GM12874 (cell line): ENCODE measurements at regions not wholly inside any gene's neighbourhood (a gene's known extent, or its start where the extent isn't known, plus 50 kb on each side); places are given as distances from the start of the nearest gene placed in this dataset.

Experiments used
- CTCF ChIP-seq: IDR thresholded peaks from 2 replicates; pipeline ENCODE4 v1.5.1; 2011; ENCODE audit warnings: low read depth, mild to moderate bottlenecking, control low read depth, low read length, moderate library complexity; ENCODE audit not compliant: insufficient read depth

DNA sequence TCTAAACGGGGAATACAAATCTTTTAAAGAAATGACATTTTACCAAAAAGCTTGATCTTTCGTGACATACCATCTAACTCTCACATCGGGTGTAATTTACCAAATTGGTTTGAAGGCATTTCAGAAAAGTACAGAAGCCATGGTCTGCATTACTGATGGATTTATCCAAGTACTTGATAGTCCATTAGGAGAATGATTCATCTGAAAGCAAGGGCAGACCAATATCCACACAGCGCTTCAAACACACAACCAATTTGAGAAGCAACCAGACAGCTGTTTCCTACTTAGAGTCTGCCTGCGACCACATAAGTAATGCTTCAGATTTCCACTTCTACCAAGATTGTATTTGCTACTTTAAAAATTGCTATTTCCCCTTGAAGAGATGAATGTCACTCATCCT is 697.6 kb upstream of the ALCAM start:
- no peak for TF ChIP-seq CTCF

DNA sequence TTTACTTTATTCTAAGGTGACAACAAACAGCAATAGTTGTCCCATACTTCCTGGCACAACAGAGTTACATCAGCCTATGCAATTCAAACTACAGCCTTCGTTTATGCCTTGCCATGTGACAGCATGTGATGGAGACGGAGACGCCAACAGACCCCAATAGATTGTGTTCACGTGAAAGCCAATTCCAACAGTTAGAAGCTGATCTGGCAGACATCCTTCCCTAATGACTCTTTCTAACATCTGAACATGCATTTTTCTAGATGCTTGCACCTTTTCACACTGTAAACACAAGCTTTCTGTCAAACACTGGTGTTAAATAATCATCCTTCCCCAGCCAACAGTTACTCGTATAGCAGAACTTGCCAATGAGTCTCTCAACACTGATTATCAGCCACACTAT is 694.4 kb upstream of the ALCAM start:
- no peak for TF ChIP-seq CTCF

DNA sequence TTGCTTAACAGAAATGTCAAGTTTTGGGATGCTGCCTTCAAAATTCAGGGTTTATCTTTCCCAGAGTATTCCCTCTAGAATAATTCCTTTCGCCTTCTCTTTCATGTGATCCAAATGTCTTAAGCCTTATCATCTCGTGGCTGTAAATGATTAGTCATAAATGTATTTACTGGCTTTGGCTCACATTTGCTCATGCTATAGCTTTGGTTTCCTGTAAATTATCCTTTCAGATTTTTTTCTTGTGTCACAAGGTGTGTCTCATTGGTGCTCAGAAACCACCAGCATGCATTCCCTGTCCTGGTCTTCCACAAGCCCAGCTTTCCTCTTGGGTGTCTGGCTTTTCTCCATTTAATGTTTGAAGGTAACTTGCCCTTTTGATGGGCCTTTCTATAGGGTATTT is 692.7 kb upstream of the ALCAM start:
- TF ChIP-seq CTCF, result no peak

DNA sequence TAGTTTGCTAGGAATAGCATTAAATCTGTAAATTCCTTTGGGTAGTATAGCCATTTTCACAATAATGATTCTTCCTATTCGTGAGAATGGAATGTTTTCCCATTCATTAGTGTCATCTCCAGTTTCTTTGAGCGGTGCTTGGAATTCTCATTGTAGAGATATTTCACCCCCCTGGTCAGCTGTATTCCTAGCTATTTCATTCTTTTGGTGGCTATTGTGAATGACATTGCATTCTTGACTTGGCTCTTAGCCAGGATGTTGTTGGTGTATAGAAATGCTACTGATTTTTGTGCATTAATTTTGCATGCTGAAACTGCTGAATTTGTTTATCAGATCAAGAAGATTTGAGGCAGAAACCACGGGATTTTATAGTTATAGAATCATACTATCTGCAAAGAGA is 690.5 kb upstream of the ALCAM start:
- no peak for TF ChIP-seq CTCF

DNA sequence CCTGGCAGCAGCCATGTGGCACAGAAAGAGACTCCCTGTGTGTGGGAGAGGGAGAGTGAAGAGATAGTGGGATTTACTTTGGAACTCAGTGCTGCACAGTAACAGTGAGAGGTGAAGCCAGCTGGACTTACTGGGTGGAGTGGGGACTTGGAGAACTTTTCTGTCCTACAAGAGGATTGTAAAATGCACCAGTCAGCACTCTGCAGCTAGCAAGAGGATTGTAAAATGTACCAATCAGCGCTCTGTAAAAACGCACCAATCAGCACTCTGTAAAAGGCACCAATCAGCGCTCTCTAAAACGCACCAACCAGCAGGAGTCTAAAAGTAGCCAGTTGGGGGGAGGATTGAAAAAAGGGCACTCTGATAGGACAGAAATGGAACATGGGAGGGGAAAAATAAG is 688.8 kb upstream of the ALCAM start:
- TF ChIP-seq CTCF, result no peak

DNA sequence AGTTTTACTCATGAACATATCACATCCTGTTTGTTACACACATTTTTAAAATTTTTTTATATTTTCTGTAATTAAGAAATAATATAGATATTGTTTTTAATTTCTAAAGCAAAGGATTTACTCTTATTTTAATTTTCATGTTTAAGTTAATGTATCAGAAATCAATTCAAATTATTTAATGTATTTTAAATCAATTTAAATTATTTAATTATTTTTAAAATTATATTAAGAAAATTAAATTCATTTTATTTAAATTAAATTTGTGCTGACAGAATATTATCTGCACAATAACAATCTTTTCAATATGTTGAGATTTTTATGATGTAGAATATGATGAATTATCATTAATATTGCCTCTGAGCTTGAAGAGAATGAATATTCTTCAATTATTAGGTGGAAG is 681.2 kb upstream of the ALCAM start:
- no peak for TF ChIP-seq CTCF

DNA sequence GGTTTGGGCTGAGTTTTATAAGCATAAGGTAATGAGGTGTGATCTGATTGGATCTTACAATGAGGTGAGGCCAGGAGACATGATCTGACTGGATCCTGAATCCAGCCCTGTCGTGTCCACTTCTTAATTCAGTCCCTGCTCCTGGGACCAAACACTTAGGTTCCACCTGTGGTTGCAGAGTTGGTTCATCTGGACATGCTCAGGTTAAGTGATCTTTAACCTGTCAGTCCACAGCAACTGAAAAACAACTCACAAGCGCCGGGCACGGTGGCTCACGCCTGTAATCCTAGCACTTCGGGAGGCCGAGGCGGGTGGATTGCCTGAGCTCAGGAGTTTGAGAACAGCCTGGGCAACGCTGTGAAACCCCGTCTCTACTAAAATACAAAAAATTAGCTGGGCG is 679.3 kb upstream of the ALCAM start:
- no peak for TF ChIP-seq CTCF

DNA sequence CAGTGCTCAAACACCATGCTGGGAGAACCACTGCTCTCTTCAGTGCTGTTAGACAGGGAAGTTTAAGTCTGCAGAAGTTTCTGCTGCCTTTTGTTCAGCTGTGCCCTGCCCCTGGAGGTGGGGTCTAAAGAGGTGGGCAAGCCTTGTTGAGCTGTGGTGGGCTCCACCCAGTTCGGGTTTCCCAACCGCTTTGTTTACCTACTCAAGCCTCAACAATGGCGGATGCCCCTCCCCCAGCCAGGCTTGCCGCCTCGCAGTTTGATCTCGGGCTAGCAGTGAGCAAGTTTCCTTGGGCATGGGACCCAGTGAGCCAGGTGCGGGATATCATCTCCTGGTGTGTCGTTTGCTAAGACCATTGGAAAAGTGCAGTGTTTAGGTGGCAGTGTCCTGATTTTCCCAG is 670.2 kb upstream of the ALCAM start:
- TF ChIP-seq CTCF, result no peak
